GM21619 (cell line): ENCODE measurements at regions not wholly inside any gene's neighbourhood (a gene's known extent, or its start where the extent isn't known, plus 50 kb on each side); places are given as distances from the start of the nearest gene placed in this dataset.
"Not testable (repeated sequence)": the region's sequence is repeated elsewhere in the genome, so short reads cannot be mapped to it uniquely, and the experiment has no call there.

Experiments
- ATAC-seq: cut with Tn5 transposase; IDR thresholded peaks from one replicate; pipeline ENCODE4 v1.9.1; 2021; ENCODE audit not compliant: unreplicated experiment

- ATAC-seq: no peak
These were observed 1588.1 kb upstream of the B3GALT2 start for GRCh38 chr1:194774535-194774934.

GRCh38 chr1:194755241-194755994, 1569.0 kb upstream of the B3GALT2 start:
- ATAC-seq: no peak

- ATAC-seq: not testable (repeated sequence)
These were observed 1552.4 kb upstream of the B3GALT2 start for GRCh38 chr1:194738843-194739242.

- no peak for ATAC-seq
These were observed 1548.6 kb upstream of the B3GALT2 start for GRCh38 chr1:194734970-194735369.

- ATAC-seq: no peak
These were observed 1544.6 kb upstream of the B3GALT2 start for GRCh38 chr1:194731025-194731424.

GRCh38 chr1:194730304-194730703, 1543.9 kb upstream of the B3GALT2 start:
- no peak for ATAC-seq

- ATAC-seq: no peak
These were observed 1536.7 kb upstream of the B3GALT2 start for GRCh38 chr1:194723067-194723466.

- no peak for ATAC-seq
These were observed 1531.5 kb upstream of the B3GALT2 start for GRCh38 chr1:194717941-194718340.

- ATAC-seq: no peak
These were observed 1530.9 kb upstream of the B3GALT2 start for GRCh38 chr1:194717334-194717733.

GRCh38 chr1:194710671-194711070, 1524.3 kb upstream of the B3GALT2 start:
- ATAC-seq: no peak

- no peak for ATAC-seq
These were observed 1523.0 kb upstream of the B3GALT2 start for GRCh38 chr1:194709439-194709838.

- ATAC-seq: no peak
These were observed 1520.7 kb upstream of the B3GALT2 start for GRCh38 chr1:194707074-194707473.

GRCh38 chr1:194705123-194705854, 1518.9 kb upstream of the B3GALT2 start:
- peak; percentile 75 for ATAC-seq

GRCh38 chr1:194698908-194699318, 1512.5 kb upstream of the B3GALT2 start:
- no peak for ATAC-seq

- ATAC-seq: no peak
These were observed 1506.8 kb upstream of the B3GALT2 start for GRCh38 chr1:194693244-194693643.

- ATAC-seq: no peak
These were observed 1498.2 kb upstream of the B3GALT2 start for GRCh38 chr1:194684636-194685035.

- ATAC-seq: no peak
These were observed 1471.7 kb upstream of the B3GALT2 start for GRCh38 chr1:194658090-194658439.

GRCh38 chr1:194654956-194655355, 1468.5 kb upstream of the B3GALT2 start:
- no peak for ATAC-seq

- ATAC-seq: no peak
These were observed 1467.0 kb upstream of the B3GALT2 start for GRCh38 chr1:194653385-194653784.

GRCh38 chr1:194647118-194647517, 1460.7 kb upstream of the B3GALT2 start:
- no peak for ATAC-seq

- no peak for ATAC-seq
These were observed 1458.1 kb upstream of the B3GALT2 start for GRCh38 chr1:194644528-194644927.

- ATAC-seq: no peak
These were observed 1453.9 kb upstream of the B3GALT2 start for GRCh38 chr1:194640322-194640721.
